ENCODE measurements at regions not wholly inside any gene's neighbourhood (a gene's known extent, or its start where the extent isn't known, plus 50 kb on each side); places are given as distances from the start of the nearest gene placed in this dataset.

DNA sequence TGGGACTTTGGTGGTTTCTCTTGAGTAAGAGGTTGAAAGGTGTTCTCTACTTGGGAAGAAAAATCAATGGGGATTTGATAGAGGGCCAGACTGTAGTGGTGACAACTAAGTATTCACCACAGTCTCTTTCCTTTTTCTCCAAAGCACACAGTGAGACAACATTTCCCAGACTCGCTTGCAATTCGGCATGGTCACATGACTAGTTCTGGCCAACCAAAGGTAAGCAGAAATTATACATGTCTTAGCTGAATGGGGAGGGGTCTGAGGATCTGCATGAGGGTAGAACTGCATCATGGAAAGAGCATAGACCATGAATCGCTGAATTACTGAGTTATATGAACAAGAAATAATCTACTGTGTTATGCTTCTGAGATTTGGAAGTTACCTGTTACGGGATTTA lies 144.5 kb upstream of the MYRIP start:
- H3K27me3 ChIP-seq (ENCODE audit: control insufficient read depth, low read length): peaks cover 13% of the 10 kb centered on the region
- H3K4me1 ChIP-seq (ENCODE audit: control insufficient read depth, low read length): no peaks in the 10 kb centered on the region
- no peaks in the 10 kb centered on the region for H3F3A ChIP-seq (ENCODE audit: control insufficient read depth, insufficient read depth)
- H4K20me1 ChIP-seq (ENCODE audit: control insufficient read depth, insufficient read depth, low read depth, low read length): no peaks in the 10 kb centered on the region
- no peak overlapping the region for H3K27ac ChIP-seq (ENCODE audit: low read depth, low read length)
- no peaks in the 10 kb centered on the region for H3K79me2 ChIP-seq (ENCODE audit: control insufficient read depth, low read length)
- H3K4me2 ChIP-seq (ENCODE audit: low read length): no peak overlapping the region
- no peaks in the 10 kb centered on the region for H3K36me3 ChIP-seq (ENCODE audit: control insufficient read depth, low read length)
- TF ChIP-seq, protein P1, sequence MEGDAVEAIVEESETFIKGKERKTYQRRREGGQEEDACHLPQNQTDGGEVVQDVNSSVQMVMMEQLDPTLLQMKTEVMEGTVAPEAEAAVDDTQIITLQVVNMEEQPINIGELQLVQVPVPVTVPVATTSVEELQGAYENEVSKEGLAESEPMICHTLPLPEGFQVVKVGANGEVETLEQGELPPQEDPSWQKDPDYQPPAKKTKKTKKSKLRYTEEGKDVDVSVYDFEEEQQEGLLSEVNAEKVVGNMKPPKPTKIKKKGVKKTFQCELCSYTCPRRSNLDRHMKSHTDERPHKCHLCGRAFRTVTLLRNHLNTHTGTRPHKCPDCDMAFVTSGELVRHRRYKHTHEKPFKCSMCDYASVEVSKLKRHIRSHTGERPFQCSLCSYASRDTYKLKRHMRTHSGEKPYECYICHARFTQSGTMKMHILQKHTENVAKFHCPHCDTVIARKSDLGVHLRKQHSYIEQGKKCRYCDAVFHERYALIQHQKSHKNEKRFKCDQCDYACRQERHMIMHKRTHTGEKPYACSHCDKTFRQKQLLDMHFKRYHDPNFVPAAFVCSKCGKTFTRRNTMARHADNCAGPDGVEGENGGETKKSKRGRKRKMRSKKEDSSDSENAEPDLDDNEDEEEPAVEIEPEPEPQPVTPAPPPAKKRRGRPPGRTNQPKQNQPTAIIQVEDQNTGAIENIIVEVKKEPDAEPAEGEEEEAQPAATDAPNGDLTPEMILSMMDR (IDR thresholded peaks at IDR 0.05; ENCODE audit: low read depth, low read length, poor library complexity, severe bottlenecking): no peak
- TF ChIP-seq EZH2phosphoT487 (IDR thresholded peaks at IDR 0.05; ENCODE audit: borderline replicate concordance, low read length): no peak
- no peaks in the 10 kb centered on the region for H3K9me2 ChIP-seq (replicated peaks; ENCODE audit: control insufficient read depth, low read length)
- H3K9me3 ChIP-seq (ENCODE audit: control insufficient read depth, insufficient read depth, low read length): no peaks in the 10 kb centered on the region
- no peak overlapping the region for H3K4me3 ChIP-seq (ENCODE audit: low read length)

DNA sequence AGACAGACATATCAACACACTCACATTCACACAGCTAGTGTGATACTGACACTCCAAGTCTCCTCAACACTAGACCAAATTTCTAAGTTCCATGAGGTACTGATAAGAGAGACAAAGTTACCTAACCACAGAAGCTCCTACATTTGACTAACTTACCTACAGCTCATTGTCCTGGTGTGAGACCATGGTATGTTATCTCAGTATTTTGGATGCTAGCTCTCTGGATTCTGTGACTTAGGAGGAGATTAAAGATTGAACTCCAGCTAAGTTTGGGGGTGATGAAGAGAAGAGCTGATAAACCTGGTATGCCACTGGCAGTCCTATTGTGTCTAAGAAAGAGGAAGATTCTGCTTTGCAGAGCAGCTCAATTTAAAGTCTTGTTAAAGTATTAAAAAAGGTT lies 144.0 kb upstream of the MYRIP start:
- Histone ChIP-seq H3K4me1 (ENCODE audit: control insufficient read depth, low read length) (no peaks in the 10 kb centered on the region), H4K20me1 (ENCODE audit: control insufficient read depth, insufficient read depth, low read depth, low read length) (no peaks in the 10 kb centered on the region), H3K4me2 (ENCODE audit: low read length) (no peak overlapping the region), H3K27me3 (ENCODE audit: control insufficient read depth, low read length) (peaks cover 13% of the 10 kb centered on the region), H3K4me3 (ENCODE audit: low read length) (no peak overlapping the region), H3K79me2 (ENCODE audit: control insufficient read depth, low read length) (no peaks in the 10 kb centered on the region), H3F3A (ENCODE audit: control insufficient read depth, insufficient read depth) (no peaks in the 10 kb centered on the region), H3K9me2 (replicated peaks; ENCODE audit: control insufficient read depth, low read length) (no peaks in the 10 kb centered on the region), H3K36me3 (ENCODE audit: control insufficient read depth, low read length) (no peaks in the 10 kb centered on the region), H3K27ac (ENCODE audit: low read depth, low read length) (no peak overlapping the region), H3K9me3 (ENCODE audit: control insufficient read depth, insufficient read depth, low read length) (no peaks in the 10 kb centered on the region)
- TF ChIP-seq, protein P1 (IDR thresholded peaks at IDR 0.05; ENCODE audit: low read depth, low read length, poor library complexity, severe bottlenecking): no peak

DNA sequence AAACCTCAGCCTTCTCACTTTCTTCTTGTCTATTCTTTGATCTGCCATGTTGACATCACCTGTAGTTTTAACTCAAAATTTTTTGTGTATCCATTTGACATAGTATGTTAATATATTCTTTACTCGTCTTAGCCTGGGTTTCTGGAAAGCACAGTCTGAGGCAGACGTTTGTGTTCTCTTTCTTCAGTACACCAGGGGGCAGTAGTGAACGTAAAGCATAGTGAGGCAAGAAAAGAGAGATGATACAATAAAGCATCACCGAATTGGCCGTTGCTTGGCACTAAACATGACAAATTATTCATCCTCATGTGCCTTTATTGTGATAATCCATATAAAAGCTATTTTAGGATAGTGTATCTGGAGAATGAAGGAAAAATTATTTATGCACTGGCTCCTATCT lies 141.0 kb upstream of the MYRIP start:
- TF ChIP-seq, protein P1 (IDR thresholded peaks at IDR 0.05; ENCODE audit: low read depth, low read length, poor library complexity, severe bottlenecking): peak; percentile 75
- no peak for TF ChIP-seq EZH2phosphoT487 (IDR thresholded peaks at IDR 0.05; ENCODE audit: borderline replicate concordance, low read length)

DNA sequence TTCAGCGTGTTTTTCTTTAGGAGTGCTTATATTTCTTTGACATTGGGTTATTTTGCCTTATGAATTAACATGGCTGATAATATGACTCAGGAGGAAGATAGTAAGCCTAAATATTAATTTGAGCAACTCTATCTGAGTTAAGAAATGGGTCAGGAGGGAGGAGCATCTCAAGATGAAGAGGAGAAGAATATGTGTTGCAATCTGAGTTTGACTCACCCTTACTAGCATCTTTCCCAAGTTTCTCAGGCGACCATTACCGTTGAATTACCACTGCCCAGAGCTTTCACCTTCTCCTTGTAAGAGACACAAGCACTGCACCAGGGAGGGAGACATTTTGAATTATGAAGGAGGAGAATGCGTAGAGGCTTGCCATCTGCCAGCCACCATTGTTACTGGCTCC lies 138.3 kb upstream of the MYRIP start:
- no peak overlapping the region for H3K4me3 ChIP-seq (ENCODE audit: low read length)
- no peaks in the 10 kb centered on the region for H3K9me2 ChIP-seq (replicated peaks; ENCODE audit: control insufficient read depth, low read length)
- no peak overlapping the region for H3K4me2 ChIP-seq (ENCODE audit: low read length)

More for the DNA sequence above, 141.0 kb upstream of the MYRIP start:
- no peaks in the 10 kb centered on the region for H3K9me2 ChIP-seq (replicated peaks; ENCODE audit: control insufficient read depth, low read length)
- no peaks in the 10 kb centered on the region for H4K20me1 ChIP-seq (ENCODE audit: control insufficient read depth, insufficient read depth, low read depth, low read length)
- H3K27ac ChIP-seq (ENCODE audit: low read depth, low read length): no peak overlapping the region
- H3K4me1 ChIP-seq (ENCODE audit: control insufficient read depth, low read length): no peaks in the 10 kb centered on the region
- H3K4me3 ChIP-seq (ENCODE audit: low read length): no peak overlapping the region
- H3K36me3 ChIP-seq (ENCODE audit: control insufficient read depth, low read length): no peaks in the 10 kb centered on the region
- H3K9me3 ChIP-seq (ENCODE audit: control insufficient read depth, insufficient read depth, low read length): no peaks in the 10 kb centered on the region
- no peaks in the 10 kb centered on the region for H3F3A ChIP-seq (ENCODE audit: control insufficient read depth, insufficient read depth)
- no peaks in the 10 kb centered on the region for H3K79me2 ChIP-seq (ENCODE audit: control insufficient read depth, low read length)
- H3K4me2 ChIP-seq (ENCODE audit: low read length): no peak overlapping the region
- H3K27me3 ChIP-seq (ENCODE audit: control insufficient read depth, low read length): peaks cover 13% of the 10 kb centered on the region

More for the DNA sequence above, 138.3 kb upstream of the MYRIP start:
- Histone ChIP-seq H3K79me2 (ENCODE audit: control insufficient read depth, low read length) (no peaks in the 10 kb centered on the region), H3K27ac (ENCODE audit: low read depth, low read length) (no peak overlapping the region), H4K20me1 (ENCODE audit: control insufficient read depth, insufficient read depth, low read depth, low read length) (no peaks in the 10 kb centered on the region), H3K9me3 (ENCODE audit: control insufficient read depth, insufficient read depth, low read length) (no peaks in the 10 kb centered on the region), H3K36me3 (ENCODE audit: control insufficient read depth, low read length) (no peaks in the 10 kb centered on the region), H3K27me3 (ENCODE audit: control insufficient read depth, low read length) (no peaks in the 10 kb centered on the region), H3F3A (ENCODE audit: control insufficient read depth, insufficient read depth) (no peaks in the 10 kb centered on the region), H3K4me1 (ENCODE audit: control insufficient read depth, low read length) (no peaks in the 10 kb centered on the region)
- TF ChIP-seq EZH2phosphoT487 (IDR thresholded peaks at IDR 0.05; ENCODE audit: borderline replicate concordance, low read length): no peak
- TF ChIP-seq, protein P1 (IDR thresholded peaks at IDR 0.05; ENCODE audit: low read depth, low read length, poor library complexity, severe bottlenecking): no peak

Data from DOHH2 (cell line).